ENCODE measurements at regions not wholly inside any gene's neighbourhood (a gene's known extent, or its start where the extent isn't known, plus 50 kb on each side); places are given as distances from the start of the nearest gene placed in this dataset.

DNA sequence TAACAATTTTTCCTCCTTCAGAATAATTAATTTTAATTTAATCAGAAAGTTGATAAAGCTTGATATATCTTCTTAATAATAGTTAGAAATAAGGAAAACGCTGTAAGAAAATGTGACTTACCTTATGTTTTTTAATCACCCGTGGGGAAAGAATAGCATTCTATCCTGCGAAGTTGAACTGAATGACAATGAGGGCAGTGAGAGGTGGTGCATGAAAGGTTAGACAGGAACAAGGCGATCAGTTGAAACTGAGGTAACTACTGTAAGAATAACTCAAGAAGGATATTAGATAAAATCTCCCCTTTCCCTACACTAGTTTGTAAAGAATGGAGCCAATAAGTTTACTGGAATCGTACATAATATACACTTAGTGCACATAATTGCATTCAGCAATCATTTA lies 655.0 kb upstream of the NCAM2 start:
- H3K27me3 Mint-ChIP-seq, result no peaks in the 10 kb centered on the region
- no peaks in the 10 kb centered on the region for H3K36me3 Mint-ChIP-seq (ENCODE audit: low read depth)
- no peak overlapping the region for H3K27ac Mint-ChIP-seq
- no peak for DNase-seq
- H3K4me1 Mint-ChIP-seq, result no peaks in the 10 kb centered on the region
- peaks cover 9% of the 10 kb centered on the region for H3K9me3 Mint-ChIP-seq
- H3K4me3 Mint-ChIP-seq, result no peak overlapping the region
- ChIA-PET POLR2A (no interaction called here), CTCF (no interaction called here)

DNA sequence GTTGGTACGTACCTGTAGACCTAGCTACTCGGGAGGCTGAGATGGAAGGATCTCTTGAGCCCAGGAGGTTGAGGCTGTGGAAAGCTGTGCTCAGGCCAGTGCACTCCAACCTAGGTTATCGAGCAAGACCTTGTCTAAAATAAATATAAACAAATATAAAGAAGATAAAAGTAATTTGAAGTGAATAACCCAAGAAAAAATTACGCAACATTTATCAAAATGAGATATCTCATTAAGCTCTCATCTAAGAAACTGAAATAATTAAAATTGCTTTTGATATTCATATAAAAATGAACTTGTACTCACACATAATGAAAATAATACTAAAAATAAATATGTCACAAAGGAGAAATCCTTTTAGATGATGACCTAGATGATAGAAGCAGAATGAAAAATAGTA lies 647.1 kb upstream of the NCAM2 start:
- Mint-ChIP-seq H3K9me3 (peaks cover 11% of the 10 kb centered on the region), H3K36me3 (ENCODE audit: low read depth) (no peaks in the 10 kb centered on the region), H3K4me3 (no peak overlapping the region), H3K27ac (no peak overlapping the region), H3K27me3 (no peaks in the 10 kb centered on the region), H3K4me1 (no peaks in the 10 kb centered on the region)
- POLR2A ChIA-PET, result no interaction called here
- CTCF ChIA-PET, result no interaction called here
- no peak for DNase-seq

- no peaks in the 10 kb centered on the region for H3K27me3 Mint-ChIP-seq
- no peak overlapping the region for H3K27ac Mint-ChIP-seq
- POLR2A ChIA-PET, result no interaction called here
- no peak for DNase-seq
- no peak overlapping the region for H3K4me3 Mint-ChIP-seq
- H3K9me3 Mint-ChIP-seq, result peaks cover 13% of the 10 kb centered on the region
- H3K36me3 Mint-ChIP-seq (ENCODE audit: low read depth), result no peaks in the 10 kb centered on the region
- CTCF ChIA-PET, result no interaction called here
- no peaks in the 10 kb centered on the region for H3K4me1 Mint-ChIP-seq
Measured at GRCh38 chr21:20353351-20353750, 644.9 kb upstream of the NCAM2 start.

- Mint-ChIP-seq H3K9me3 (peaks cover 4% of the 10 kb centered on the region), H3K4me1 (no peaks in the 10 kb centered on the region), H3K4me3 (no peak overlapping the region), H3K27me3 (no peaks in the 10 kb centered on the region), H3K27ac (no peak overlapping the region), H3K36me3 (ENCODE audit: low read depth) (no peaks in the 10 kb centered on the region)
- POLR2A ChIA-PET, result no interaction called here
- CTCF ChIA-PET, result no interaction called here
- no peak for DNase-seq
Measured at GRCh38 chr21:20373031-20373430, 625.2 kb upstream of the NCAM2 start.

GRCh38 chr21:20377250-20377649 lies 621.0 kb upstream of the NCAM2 start:
- Mint-ChIP-seq H3K27ac (no peak overlapping the region), H3K4me1 (no peaks in the 10 kb centered on the region), H3K9me3 (peaks cover 4% of the 10 kb centered on the region), H3K4me3 (no peak overlapping the region), H3K36me3 (ENCODE audit: low read depth) (no peaks in the 10 kb centered on the region), H3K27me3 (no peaks in the 10 kb centered on the region)
- no peak for DNase-seq
- ChIA-PET POLR2A (no interaction called here), CTCF (no interaction called here)

GRCh38 chr21:20388400-20388799 lies 609.8 kb upstream of the NCAM2 start:
- Mint-ChIP-seq H3K27ac (no peak overlapping the region), H3K9me3 (peaks cover 26% of the 10 kb centered on the region), H3K36me3 (ENCODE audit: low read depth) (no peaks in the 10 kb centered on the region), H3K27me3 (no peaks in the 10 kb centered on the region), H3K4me3 (no peak overlapping the region), H3K4me1 (no peaks in the 10 kb centered on the region)
- POLR2A ChIA-PET, result no interaction called here
- DNase-seq, result no peak
- CTCF ChIA-PET, result no interaction called here

- Mint-ChIP-seq H3K27me3 (no peaks in the 10 kb centered on the region), H3K4me3 (no peak overlapping the region), H3K9me3 (peaks cover 13% of the 10 kb centered on the region), H3K36me3 (ENCODE audit: low read depth) (no peaks in the 10 kb centered on the region), H3K4me1 (no peaks in the 10 kb centered on the region), H3K27ac (no peak overlapping the region)
- POLR2A ChIA-PET, result no interaction called here
- DNase-seq, result no peak
- CTCF ChIA-PET, result no interaction called here
Measured at GRCh38 chr21:20396798-20397197, 601.4 kb upstream of the NCAM2 start.

GRCh38 chr21:20404915-20405314 lies 593.3 kb upstream of the NCAM2 start:
- CTCF ChIA-PET, result no interaction called here
- no peak for DNase-seq
- no peaks in the 10 kb centered on the region for H3K4me1 Mint-ChIP-seq
- H3K9me3 Mint-ChIP-seq, result peaks cover 19% of the 10 kb centered on the region
- no peak overlapping the region for H3K27ac Mint-ChIP-seq
- POLR2A ChIA-PET, result no interaction called here
- no peak overlapping the region for H3K4me3 Mint-ChIP-seq
- H3K27me3 Mint-ChIP-seq, result no peaks in the 10 kb centered on the region
- H3K36me3 Mint-ChIP-seq (ENCODE audit: low read depth), result no peaks in the 10 kb centered on the region

- no peaks in the 10 kb centered on the region for H3K36me3 Mint-ChIP-seq (ENCODE audit: low read depth)
- ChIA-PET POLR2A (no interaction called here), CTCF (no interaction called here)
- H3K4me3 Mint-ChIP-seq, result no peak overlapping the region
- peaks cover 27% of the 10 kb centered on the region for H3K9me3 Mint-ChIP-seq
- no peaks in the 10 kb centered on the region for H3K4me1 Mint-ChIP-seq
- no peaks in the 10 kb centered on the region for H3K27me3 Mint-ChIP-seq
- no peak for DNase-seq
- no peak overlapping the region for H3K27ac Mint-ChIP-seq
Measured at GRCh38 chr21:20418353-20418752, 579.9 kb upstream of the NCAM2 start.

- Mint-ChIP-seq H3K36me3 (ENCODE audit: low read depth) (no peaks in the 10 kb centered on the region), H3K27me3 (no peaks in the 10 kb centered on the region), H3K4me1 (no peaks in the 10 kb centered on the region), H3K27ac (no peak overlapping the region), H3K9me3 (peaks cover 24% of the 10 kb centered on the region), H3K4me3 (no peak overlapping the region)
- CTCF ChIA-PET, result no interaction called here
- POLR2A ChIA-PET, result no interaction called here
- DNase-seq, result no peak
Measured at GRCh38 chr21:20419772-20420171, 578.4 kb upstream of the NCAM2 start.

DNA sequence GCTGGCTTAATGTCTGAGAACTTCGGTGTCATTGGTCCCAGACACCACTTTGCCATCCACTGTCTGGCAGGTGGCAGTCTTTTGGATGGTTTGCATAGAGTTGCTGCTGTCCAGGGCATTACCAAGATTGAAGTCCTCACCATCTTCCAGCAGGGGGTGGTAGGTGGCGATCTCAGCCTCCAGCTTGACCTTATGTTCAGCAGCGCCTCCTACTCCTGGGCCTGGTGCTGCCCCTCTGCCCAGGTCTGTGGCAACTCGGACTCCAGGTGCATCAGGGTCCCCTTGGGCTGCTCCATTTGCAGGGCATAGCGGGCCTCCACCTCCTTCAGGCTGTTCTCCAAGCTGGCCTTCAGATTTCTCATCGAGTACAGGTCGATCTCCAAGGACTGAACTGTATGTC lies 573.3 kb upstream of the NCAM2 start:
- Mint-ChIP-seq H3K4me3 (no peak overlapping the region), H3K9me3 (peaks cover 26% of the 10 kb centered on the region), H3K4me1 (no peaks in the 10 kb centered on the region), H3K27ac (no peak overlapping the region), H3K27me3 (no peaks in the 10 kb centered on the region), H3K36me3 (ENCODE audit: low read depth) (no peaks in the 10 kb centered on the region)
- CTCF ChIA-PET, result no interaction called here
- DNase-seq, result no peak
- POLR2A ChIA-PET, result no interaction called here

GRCh38 chr21:20425856-20426255 lies 572.4 kb upstream of the NCAM2 start:
- no peak for DNase-seq
- H3K27me3 Mint-ChIP-seq, result no peaks in the 10 kb centered on the region
- no peak overlapping the region for H3K27ac Mint-ChIP-seq
- peaks cover 21% of the 10 kb centered on the region for H3K9me3 Mint-ChIP-seq
- H3K36me3 Mint-ChIP-seq (ENCODE audit: low read depth), result no peaks in the 10 kb centered on the region
- ChIA-PET CTCF (no interaction called here), POLR2A (no interaction called here)
- no peaks in the 10 kb centered on the region for H3K4me1 Mint-ChIP-seq
- H3K4me3 Mint-ChIP-seq, result no peak overlapping the region

- ChIA-PET POLR2A (no interaction called here), CTCF (no interaction called here)
- H3K9me3 Mint-ChIP-seq, result peaks cover 10% of the 10 kb centered on the region
- H3K27ac Mint-ChIP-seq, result no peak overlapping the region
- no peak overlapping the region for H3K4me3 Mint-ChIP-seq
- DNase-seq, result no peak
- H3K36me3 Mint-ChIP-seq (ENCODE audit: low read depth), result no peaks in the 10 kb centered on the region
- no peaks in the 10 kb centered on the region for H3K4me1 Mint-ChIP-seq
- no peaks in the 10 kb centered on the region for H3K27me3 Mint-ChIP-seq
Measured at GRCh38 chr21:20440338-20440737, 557.9 kb upstream of the NCAM2 start.

DNA sequence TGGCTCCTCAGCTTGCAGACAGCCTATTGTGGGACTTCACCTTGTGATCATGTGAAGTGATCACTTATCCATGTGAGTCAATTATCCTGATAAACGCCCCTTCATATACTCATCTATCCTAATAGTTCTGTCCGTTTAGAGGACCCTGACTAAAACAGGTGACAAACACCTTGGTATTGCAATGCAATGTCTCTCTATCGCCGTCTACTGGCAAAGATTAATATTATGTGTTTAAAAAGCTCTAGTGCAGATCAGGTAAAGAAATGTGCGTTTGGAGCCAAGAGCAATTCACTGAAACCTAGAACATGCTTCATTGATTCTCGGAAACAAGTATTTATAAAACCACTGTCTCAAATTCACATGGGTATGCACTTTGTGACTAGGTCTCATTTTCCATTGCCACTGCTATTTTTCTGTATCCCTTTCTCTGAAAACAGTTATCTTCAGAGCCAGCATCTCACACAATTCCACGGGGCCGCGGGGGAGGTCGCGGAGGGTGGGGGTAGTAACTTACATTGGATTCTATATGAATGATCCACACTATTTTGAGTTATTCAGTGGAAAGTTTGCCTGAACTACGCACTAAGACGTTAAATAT lies 554.6 kb upstream of the NCAM2 start:
- DNase-seq, result no peak
- ChIA-PET CTCF (no interaction called here), POLR2A (no interaction called here)
- H3K4me1 Mint-ChIP-seq, result no peaks in the 10 kb centered on the region
- no peak overlapping the region for H3K4me3 Mint-ChIP-seq
- H3K36me3 Mint-ChIP-seq (ENCODE audit: low read depth), result no peaks in the 10 kb centered on the region
- no peaks in the 10 kb centered on the region for H3K27me3 Mint-ChIP-seq
- no peak overlapping the region for H3K27ac Mint-ChIP-seq
- H3K9me3 Mint-ChIP-seq, result peaks cover 4% of the 10 kb centered on the region

GRCh38 chr21:20445971-20446370 lies 552.2 kb upstream of the NCAM2 start:
- no peak overlapping the region for H3K27ac Mint-ChIP-seq

More at GRCh38 chr21:20445971-20446370, 552.2 kb upstream of the NCAM2 start:
- H3K27me3 Mint-ChIP-seq, result no peaks in the 10 kb centered on the region
- CTCF ChIA-PET, result no interaction called here
- peaks cover 4% of the 10 kb centered on the region for H3K9me3 Mint-ChIP-seq
- H3K36me3 Mint-ChIP-seq (ENCODE audit: low read depth), result no peaks in the 10 kb centered on the region
- POLR2A ChIA-PET, result no interaction called here
- no peak overlapping the region for H3K4me3 Mint-ChIP-seq
- no peaks in the 10 kb centered on the region for H3K4me1 Mint-ChIP-seq
- DNase-seq, result no peak

Measured in activated CD4-positive, alpha-beta T cell treated with anti-CD3 and anti-CD28 coated beads, Interleukin-2, amount 10 ng/mL, durations not matched to agents 7 days and 5 days (primary cell).